ENCODE measurements at regions not wholly inside any gene's neighbourhood (a gene's known extent, or its start where the extent isn't known, plus 50 kb on each side); places are given as distances from the start of the nearest gene placed in this dataset.

DNA sequence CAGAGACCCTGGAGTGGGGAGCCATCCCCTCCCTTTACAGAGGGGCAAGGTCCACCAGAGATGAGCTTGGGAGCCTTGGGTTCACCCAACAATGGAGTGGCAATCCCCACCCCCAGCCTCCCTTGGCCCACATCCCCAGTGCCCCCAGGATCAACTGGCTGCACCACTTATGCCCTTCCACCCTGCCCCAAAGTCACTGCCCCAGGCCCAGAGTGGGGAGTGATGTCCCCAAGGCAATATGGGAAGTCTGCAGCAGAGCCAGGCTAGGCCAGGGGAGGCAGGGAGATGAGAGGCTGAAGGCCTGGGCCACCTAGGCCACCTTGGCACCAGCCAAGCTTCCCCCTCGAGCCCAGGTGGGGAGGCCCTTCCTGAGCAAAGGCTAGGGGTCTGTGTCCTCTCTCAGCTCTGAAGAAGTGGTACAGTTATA, 145.5 kb downstream of the SMAD6 start:
- ChIA-PET POLR2A (interaction anchor here (0.9 kb wide), 1 partner anchor 140 kb away, joined by 3 read pairs; no protein-coding TSS in a partner anchor), CTCF (no interaction called here)
- DNase-seq (ENCODE audit: extremely low spot score) = no peak
- TF ChIP-seq ELF4 (IDR thresholded peaks at IDR 0.05) = no peak
- no peak for TF ChIP-seq FOXK2 (IDR thresholded peaks at IDR 0.05)
- no peak for TF ChIP-seq HDGF (IDR thresholded peaks at IDR 0.05; ENCODE audit: borderline replicate concordance)

- CTCF ChIA-PET = interaction anchor here (1.0 kb wide), 1 partner anchor 15 kb away, joined by 3 read pairs; no protein-coding TSS in a partner anchor
- TF ChIP-seq FOXA1 (IDR thresholded peaks at IDR 0.05) (no peak), BHLHE40 (IDR thresholded peaks at IDR 0.05; ENCODE audit: borderline replicate concordance) (no peak), FOXM1 (IDR thresholded peaks at IDR 0.05; ENCODE audit: borderline replicate concordance) (no peak), ARNT (IDR thresholded peaks at IDR 0.05) (no peak), HDGF (IDR thresholded peaks at IDR 0.05; ENCODE audit: borderline replicate concordance) (no peak), TARDBP (IDR thresholded peaks at IDR 0.05) (no peak), L3MBTL2 (conservative IDR thresholded peaks at IDR 0.05) (no peak), SUZ12 (IDR thresholded peaks at IDR 0.05) (no peak), FOXK2 (IDR thresholded peaks at IDR 0.05) (no peak)
- TF ChIP-seq, protein P1, sequence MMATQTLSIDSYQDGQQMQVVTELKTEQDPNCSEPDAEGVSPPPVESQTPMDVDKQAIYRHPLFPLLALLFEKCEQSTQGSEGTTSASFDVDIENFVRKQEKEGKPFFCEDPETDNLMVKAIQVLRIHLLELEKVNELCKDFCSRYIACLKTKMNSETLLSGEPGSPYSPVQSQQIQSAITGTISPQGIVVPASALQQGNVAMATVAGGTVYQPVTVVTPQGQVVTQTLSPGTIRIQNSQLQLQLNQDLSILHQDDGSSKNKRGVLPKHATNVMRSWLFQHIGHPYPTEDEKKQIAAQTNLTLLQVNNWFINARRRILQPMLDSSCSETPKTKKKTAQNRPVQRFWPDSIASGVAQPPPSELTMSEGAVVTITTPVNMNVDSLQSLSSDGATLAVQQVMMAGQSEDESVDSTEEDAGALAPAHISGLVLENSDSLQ (IDR thresholded peaks at IDR 0.05) = no peak
- POLR2A ChIA-PET = no interaction called here
- no peak for DNase-seq (ENCODE audit: extremely low spot score)
Measured at GRCh38 chr15:66848116-66848515, 146.1 kb downstream of the SMAD6 start.

DNA sequence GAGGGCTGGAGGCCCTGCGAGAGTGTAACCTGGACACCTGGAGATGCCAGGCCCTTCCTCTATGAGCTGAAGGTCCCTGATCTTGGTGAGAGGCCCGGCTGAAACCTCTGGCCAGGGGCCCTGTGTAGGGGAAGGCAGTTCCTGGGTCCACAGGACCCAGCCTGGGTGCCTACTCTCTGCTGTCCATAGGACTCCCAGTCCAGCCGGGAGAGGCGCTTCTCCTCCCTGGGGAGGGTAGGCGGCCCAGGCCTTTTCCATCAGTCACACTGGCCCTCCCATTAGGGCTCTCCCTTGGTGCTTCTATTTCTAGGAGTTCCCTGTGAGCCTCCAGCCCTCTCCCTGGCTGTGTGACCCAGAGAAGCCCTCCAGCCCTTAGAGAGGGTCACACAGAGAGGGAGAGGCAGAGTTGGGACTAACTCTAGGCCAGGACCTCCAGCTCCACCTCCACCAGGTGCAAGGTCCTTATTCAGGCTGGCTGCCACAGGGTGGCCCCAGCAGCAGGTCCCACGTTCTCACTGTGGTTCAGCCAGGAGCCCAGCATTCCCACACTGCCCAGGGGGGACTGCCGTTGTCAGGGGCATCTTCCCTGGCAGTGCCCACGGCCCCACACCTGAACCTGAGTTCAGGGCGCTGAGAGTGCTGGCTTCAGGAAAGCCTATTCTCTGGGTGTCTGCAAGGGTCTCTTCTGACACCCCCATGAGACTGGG, 146.8 kb downstream of the SMAD6 start:
- ChIA-PET POLR2A (interaction anchor here (1.2 kb wide), 1 partner anchor 255 kb away, joined by 3 read pairs; no protein-coding TSS in a partner anchor), CTCF (interaction anchor here (1.0 kb wide), 1 partner anchor 14 kb away, joined by 3 read pairs; no protein-coding TSS in a partner anchor)
- TF ChIP-seq ZNF384 (IDR thresholded peaks at IDR 0.05) = no peak
- TF ChIP-seq ELF4 (IDR thresholded peaks at IDR 0.05) = no peak
- no peak for TF ChIP-seq CTBP1 (IDR thresholded peaks at IDR 0.05; ENCODE audit: borderline replicate concordance)
- no peak for TF ChIP-seq TARDBP (IDR thresholded peaks at IDR 0.05)
- TF ChIP-seq HDGF (IDR thresholded peaks at IDR 0.05; ENCODE audit: borderline replicate concordance) = no peak
- TF ChIP-seq, protein P1 (IDR thresholded peaks at IDR 0.05) = no peak
- no peak for TF ChIP-seq LEF1 (IDR thresholded peaks at IDR 0.05; ENCODE audit: borderline replicate concordance)
- TF ChIP-seq FOXM1 (IDR thresholded peaks at IDR 0.05; ENCODE audit: borderline replicate concordance) = no peak
- no peak for TF ChIP-seq SUZ12 (IDR thresholded peaks at IDR 0.05)
- TF ChIP-seq BHLHE40 (IDR thresholded peaks at IDR 0.05; ENCODE audit: borderline replicate concordance) = no peak
- no peak for TF ChIP-seq SP1 (IDR thresholded peaks at IDR 0.05)
- TF ChIP-seq L3MBTL2 (conservative IDR thresholded peaks at IDR 0.05) = no peak
- TF ChIP-seq ARNT (IDR thresholded peaks at IDR 0.05) = no peak
- TF ChIP-seq NFRKB (IDR thresholded peaks at IDR 0.05) = no peak
- no peak for TF ChIP-seq FOXA1 (IDR thresholded peaks at IDR 0.05)
- no peak for TF ChIP-seq FOXK2 (IDR thresholded peaks at IDR 0.05)
- no peak for DNase-seq (ENCODE audit: extremely low spot score)

DNA sequence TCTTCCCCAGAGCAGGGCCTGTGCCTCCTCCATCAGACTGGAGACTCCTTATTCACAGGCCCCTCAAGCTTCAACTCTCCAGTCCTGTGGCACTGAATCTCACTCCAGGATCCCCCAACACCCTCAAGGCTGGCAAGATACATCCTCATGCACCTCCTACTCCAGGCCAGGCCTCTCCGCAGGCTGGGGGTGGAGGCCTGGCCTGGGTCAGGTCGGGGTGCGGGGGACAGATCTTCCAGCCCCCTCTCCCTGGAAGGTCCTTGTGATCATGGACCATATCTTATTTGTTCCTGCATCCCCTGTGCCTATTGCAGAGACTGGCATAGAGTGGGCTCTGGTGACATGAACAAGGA, 147.3 kb downstream of the SMAD6 start:
- DNase-seq (ENCODE audit: extremely low spot score) = no peak
- CTCF ChIA-PET = interaction anchor here (1.5 to 3.7 kb wide), 2 partner anchors 75 to 86 kb away, joined by 4 to 28 read pairs; no protein-coding TSS in a partner anchor
- POLR2A ChIA-PET = interaction anchor here (1.2 to 2.2 kb wide), 2 partner anchors 60 to 256 kb away, joined by 3 to 10 read pairs; no protein-coding TSS in a partner anchor
- TF ChIP-seq SP1 (IDR thresholded peaks at IDR 0.05) (no peak), FOXA1 (IDR thresholded peaks at IDR 0.05) (no peak), NFRKB (IDR thresholded peaks at IDR 0.05) (no peak), BHLHE40 (IDR thresholded peaks at IDR 0.05; ENCODE audit: borderline replicate concordance) (no peak)

GRCh38 chr15:66849746-66850077, 147.7 kb downstream of the SMAD6 start:
- ChIA-PET POLR2A (interaction anchor here (0.8 to 2.2 kb wide), 5 partner anchors 59 to 256 kb away, joined by 3 to 10 read pairs (median 3); no protein-coding TSS in a partner anchor), CTCF (interaction anchor here (1.5 to 3.7 kb wide), 3 partner anchors 76 to 143 kb away, joined by 4 to 28 read pairs (median 28); no protein-coding TSS in a partner anchor)
- DNase-seq (ENCODE audit: extremely low spot score) = no peak
- TF ChIP-seq FOXA1 (IDR thresholded peaks at IDR 0.05) = no peak
- TF ChIP-seq, protein P1 (IDR thresholded peaks at IDR 0.05) = no peak
- no peak for TF ChIP-seq FOXK2 (IDR thresholded peaks at IDR 0.05)
- TF ChIP-seq ELF4 (IDR thresholded peaks at IDR 0.05) = no peak
- TF ChIP-seq SP1 (IDR thresholded peaks at IDR 0.05) = no peak

DNA sequence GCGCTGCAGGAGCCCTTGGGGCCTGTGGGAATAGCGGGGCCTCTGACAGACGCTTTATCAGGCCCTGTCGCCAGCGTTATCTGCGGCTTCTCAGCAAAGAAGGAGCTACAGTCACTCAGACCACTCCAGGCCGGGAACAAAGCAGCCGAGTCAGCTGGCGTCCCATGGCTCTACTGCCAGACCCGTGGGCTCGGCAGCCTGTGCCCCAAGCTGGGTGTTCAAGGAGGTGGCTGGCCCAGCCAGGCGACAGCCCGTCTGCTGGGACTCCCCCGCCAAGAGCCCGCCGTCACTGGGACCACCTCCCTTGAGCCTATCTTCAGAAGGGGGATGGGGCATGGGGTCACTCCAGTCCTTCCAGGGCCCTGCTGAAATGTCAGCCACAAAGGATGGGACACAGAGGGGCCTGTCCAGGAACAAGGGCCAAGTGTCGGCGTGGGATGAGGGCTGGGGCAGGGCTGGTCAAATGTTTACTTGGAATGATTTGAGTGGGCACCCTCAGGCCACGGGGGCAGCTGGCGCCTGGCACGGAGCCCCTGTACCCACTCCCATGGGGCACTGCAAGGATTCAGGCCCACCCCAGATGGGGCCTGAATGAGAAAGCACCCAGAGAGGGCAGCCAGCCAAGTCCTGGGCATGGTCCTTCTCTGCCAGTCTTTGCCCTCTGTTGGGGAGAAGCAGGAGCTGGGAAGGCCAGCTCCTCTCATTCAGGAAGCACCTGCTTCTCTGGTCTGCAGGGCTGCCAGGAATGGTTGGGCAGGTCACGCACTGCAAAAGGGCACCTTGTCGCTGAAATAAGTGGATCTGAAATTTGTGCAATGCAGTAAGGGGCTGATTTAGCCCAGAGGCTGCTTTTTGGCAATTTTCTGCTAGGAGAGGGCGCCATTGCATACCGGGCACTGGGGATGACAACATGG, 148.3 kb downstream of the SMAD6 start:
- TF ChIP-seq SUZ12 (IDR thresholded peaks at IDR 0.05) (no peak), BHLHE40 (IDR thresholded peaks at IDR 0.05; ENCODE audit: borderline replicate concordance) (no peak), NFRKB (IDR thresholded peaks at IDR 0.05) (no peak), L3MBTL2 (conservative IDR thresholded peaks at IDR 0.05) (no peak), ELF4 (IDR thresholded peaks at IDR 0.05) (no peak), FOXA1 (IDR thresholded peaks at IDR 0.05) (no peak), ZNF384 (IDR thresholded peaks at IDR 0.05) (no peak), CTBP1 (IDR thresholded peaks at IDR 0.05; ENCODE audit: borderline replicate concordance) (no peak), TARDBP (IDR thresholded peaks at IDR 0.05) (no peak), FOXK2 (IDR thresholded peaks at IDR 0.05) (no peak), ARNT (IDR thresholded peaks at IDR 0.05) (no peak), LEF1 (IDR thresholded peaks at IDR 0.05; ENCODE audit: borderline replicate concordance) (no peak), SP1 (IDR thresholded peaks at IDR 0.05) (no peak), HDGF (IDR thresholded peaks at IDR 0.05; ENCODE audit: borderline replicate concordance) (no peak), FOXM1 (IDR thresholded peaks at IDR 0.05; ENCODE audit: borderline replicate concordance) (no peak)
- TF ChIP-seq, protein P1 (IDR thresholded peaks at IDR 0.05) = no peak
- CTCF ChIA-PET = interaction anchor here (0.6 to 3.7 kb wide), 21 partner anchors 11 to 248 kb away, joined by 3 to 28 read pairs (median 6); no protein-coding TSS in a partner anchor
- no peak for DNase-seq (ENCODE audit: extremely low spot score)
- POLR2A ChIA-PET = interaction anchor here (0.8 to 4.0 kb wide), 13 partner anchors 7 to 257 kb away, joined by 3 to 23 read pairs (median 3); no protein-coding TSS in a partner anchor
